GM19351 (cell line): ENCODE measurements at regions not wholly inside any gene's neighbourhood (a gene's known extent, or its start where the extent isn't known, plus 50 kb on each side); places are given as distances from the start of the nearest gene placed in this dataset.

ENCODE experiments used
- ATAC-seq: cut with Tn5 transposase; IDR thresholded peaks from one replicate; pipeline ENCODE4 v1.9.1; 2021; ENCODE audit warnings: mild to moderate bottlenecking, moderate library complexity; ENCODE audit not compliant: unreplicated experiment

DNA sequence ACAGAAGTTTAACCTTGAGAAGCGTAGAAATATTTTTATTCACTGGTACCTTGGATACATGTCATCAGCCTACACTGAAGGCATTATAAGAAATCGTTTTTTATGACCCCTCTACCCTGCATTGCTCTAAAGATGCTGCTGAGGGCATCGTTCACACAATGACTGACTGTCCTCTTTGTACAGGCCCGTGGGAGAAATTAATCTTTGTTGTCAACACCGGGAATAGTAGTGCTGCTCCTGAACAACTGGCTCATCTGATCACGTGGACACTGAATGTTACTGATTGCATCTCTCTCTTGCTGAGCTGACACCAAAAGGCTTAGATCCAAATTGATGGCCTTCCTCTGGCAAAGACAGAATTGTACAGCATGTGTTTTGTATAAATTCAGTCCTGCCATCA lies 157.1 kb upstream of the SMLR1 start:
- no peak for ATAC-seq

DNA sequence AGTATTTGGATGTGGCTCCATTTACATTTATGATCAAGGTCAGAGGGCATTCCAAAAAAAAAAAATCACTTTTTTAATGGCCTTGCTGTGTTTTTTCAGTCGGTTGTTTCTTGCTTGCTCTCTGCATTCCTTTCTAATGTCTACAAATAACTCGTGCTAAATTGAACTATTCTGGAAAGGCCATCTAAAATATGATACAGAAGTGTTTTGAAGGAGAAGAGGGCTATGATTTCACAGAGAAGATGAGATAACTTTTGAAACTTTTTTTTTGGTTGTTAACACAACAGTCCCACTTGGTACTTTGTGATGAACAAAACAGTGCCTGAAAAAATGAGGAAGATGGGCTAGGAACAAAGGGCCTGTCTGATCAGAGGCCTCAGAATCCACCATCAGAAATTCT lies 156.1 kb upstream of the SMLR1 start:
- no peak for ATAC-seq

DNA sequence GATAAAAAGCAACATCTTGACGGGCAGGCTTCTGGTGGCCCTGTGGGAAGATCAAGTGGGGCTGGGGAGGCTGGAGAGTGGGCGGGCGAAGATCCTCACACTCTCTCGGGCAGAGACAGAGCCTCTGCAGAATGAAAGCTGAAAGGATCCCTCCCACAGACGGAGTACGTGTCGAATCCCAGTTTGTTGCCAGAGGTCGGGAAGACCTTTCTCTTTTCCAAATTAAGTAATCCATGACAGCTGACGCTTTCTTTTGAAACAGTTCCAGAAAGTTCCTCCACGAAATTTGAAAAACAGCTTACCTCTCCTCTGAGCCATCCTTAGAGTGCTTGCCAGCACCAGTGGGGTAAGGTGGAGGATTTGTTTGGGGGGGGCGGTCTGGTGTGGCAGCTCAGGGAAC lies 155.6 kb upstream of the SMLR1 start:
- no peak for ATAC-seq

DNA sequence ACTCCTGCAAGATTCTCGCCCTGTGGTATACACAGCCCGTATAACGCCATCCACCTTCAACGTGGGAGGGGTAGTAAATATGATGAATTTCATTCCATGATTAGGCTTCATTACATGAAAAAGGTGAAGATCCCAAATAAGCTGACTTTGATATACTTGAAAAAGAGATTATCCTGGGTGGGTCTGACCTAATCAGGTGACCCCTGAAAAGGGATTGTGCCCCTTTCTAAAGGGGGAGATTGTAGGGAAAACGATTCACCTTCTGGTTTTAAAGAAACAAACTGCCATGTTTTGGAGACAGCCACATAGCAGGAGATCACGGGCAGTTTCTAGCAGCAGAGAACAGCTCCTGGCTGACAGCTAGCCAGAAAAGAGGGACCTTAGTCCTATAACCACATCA lies 155.1 kb upstream of the SMLR1 start:
- no peak for ATAC-seq

DNA sequence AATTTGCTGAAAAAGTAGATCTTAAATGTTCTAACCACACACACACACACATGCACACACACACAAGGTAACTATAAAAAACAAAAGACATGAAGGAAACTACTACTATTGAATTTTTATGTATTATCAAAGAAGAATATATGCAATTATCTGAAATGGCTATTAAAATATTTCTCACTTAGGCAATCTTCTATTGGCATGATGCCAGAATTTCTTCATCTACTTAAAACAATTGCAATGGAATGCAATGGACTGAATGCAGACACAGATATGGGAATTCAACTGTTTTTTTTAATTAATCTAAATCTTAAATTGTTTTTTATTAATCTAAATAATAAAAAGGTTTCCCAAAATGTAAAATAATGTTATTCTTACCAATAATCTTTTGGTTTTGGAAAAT lies 152.6 kb upstream of the SMLR1 start:
- ATAC-seq, result no peak

DNA sequence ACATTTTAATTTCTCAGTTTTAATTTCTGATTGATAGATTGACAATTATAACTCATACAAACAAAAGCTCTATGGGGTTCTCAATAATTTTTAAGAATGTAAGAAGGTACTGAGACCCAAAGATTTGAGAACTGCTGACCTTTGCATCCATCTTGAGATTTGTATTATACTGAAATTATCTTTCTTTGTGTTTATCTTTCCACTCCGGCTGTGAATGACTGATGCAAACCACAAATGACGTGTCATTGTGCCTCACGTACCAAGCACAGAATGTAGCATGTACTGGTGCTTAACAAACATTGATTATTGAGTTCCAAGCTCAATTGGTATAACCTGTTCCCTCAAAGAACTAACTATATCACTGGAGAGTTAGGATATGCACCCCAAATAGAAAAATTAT lies 152.1 kb upstream of the SMLR1 start:
- no peak for ATAC-seq

DNA sequence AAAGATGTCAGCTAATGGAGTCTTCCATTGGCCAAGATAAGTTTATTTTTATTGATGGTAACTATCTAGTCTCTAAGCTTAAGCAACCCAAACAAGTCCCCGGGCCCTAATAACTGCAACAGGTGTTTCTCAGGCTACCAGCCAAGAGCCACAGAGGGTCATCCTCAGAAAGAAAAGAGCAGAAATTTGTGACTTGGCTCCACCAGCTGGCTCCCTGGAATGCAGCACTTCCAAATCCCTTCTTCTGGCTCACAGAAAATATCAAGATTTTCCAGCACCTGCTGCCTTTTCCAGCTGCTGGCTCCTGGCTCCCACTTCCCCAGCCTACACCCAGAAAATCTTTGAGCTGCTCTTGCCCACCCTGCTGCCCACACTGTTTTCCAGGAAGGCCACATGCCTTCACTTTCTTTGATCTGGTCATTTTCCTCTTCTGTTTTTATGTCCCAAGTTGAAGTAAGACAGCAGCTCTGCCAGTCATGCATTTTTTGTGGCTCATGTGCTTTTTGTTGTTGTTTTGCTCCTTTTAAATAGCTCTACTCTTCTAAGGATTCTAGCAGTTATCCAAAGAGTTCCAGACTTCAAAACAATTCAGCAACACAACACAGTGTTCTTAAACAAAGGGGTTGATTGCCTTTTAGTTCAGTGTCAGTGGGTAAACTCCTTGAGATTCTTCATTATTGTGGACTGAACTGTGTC lies 151.0 kb upstream of the SMLR1 start:
- ATAC-seq, result no peak

DNA sequence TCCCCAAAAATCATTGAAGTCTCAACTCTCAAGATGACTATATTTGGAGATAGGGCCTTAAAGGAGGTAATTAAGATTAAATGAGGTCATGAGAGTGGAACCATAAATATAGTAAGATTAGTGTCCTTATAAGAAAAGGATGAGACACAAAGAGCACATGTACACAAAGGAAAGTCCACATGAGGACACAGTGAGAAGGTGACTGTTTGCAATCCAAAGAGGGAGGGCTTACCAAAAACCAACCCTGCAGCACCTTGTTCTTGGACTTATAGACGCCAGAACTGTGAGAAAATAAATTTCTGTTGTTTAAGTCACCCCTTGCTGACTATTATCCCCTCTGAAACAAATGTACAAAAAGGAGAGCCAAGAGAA lies 150.4 kb upstream of the SMLR1 start:
- ATAC-seq, result no peak

DNA sequence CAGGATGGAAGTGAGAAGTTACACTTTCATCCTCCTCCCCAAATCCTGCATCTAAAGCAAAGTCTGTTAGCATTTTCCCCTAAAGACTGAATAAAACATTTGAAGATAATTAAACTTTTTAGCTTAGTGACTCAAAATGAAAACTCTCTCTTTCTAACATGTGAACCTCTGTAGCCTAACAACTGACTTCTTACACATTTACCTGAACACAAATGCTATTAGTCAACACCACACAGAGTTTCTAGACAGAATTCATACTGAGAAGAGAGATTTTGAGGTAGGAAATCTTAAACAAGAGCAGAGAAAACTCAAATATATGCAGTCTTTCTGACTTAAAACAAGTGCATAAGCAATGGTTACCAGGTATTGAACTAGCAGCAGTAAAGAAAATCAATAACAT lies 149.9 kb upstream of the SMLR1 start:
- ATAC-seq, result no peak

DNA sequence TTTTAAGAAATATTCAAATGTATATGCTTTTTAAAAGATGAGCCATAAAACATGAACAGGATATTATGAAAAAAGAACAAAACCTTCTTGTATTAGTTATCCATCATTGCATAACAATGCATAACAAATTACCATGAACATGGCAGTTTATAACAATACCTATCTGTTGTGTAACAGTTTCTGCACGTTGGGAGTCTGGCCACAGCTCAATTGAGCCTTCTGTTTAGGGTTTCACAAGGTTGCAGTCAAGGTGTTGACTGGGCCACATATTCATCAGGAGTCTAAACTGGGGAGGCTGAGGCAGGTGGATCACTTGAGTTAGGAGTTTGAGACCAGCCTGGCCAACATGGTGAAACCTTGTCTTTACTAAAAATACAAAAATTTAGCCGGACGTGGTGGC lies 149.4 kb upstream of the SMLR1 start:
- no peak for ATAC-seq

DNA sequence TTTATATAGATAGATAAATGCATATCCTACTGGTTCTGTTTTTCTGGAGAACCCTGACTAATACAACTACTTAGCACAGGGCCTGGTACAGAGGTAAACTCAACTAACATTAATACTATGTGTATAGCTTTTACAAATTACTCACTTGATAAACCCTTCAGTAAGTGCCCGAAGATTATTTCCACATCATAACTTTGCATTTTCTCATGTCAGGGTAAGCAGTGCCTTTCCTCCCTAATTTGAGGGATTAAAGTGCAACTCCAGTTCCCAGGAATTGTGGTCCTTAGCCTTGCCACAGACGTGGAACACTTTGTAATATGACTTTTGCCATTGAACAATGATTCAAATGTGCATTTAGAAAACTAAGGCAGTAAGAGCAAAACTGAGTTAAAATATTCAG lies 147.5 kb upstream of the SMLR1 start:
- no peak for ATAC-seq

DNA sequence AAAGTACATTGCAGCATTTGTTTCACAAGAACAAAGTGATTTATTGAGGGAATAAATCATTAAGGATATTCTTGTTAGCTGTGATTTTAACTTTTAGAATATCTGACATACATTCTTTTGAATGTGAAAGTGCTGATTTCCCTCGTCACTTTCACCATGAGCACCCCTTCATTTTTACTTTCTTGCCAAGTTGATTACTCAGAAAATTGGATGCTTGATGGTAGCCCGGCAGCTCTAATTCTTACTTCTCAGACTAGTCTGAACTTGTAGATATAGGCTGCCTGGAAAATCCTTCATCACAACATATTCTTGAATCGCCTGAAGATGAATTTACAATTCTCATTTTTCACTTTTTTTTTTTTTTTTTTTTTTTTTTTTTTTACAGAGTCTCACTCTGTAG lies 147.1 kb upstream of the SMLR1 start:
- no peak for ATAC-seq

DNA sequence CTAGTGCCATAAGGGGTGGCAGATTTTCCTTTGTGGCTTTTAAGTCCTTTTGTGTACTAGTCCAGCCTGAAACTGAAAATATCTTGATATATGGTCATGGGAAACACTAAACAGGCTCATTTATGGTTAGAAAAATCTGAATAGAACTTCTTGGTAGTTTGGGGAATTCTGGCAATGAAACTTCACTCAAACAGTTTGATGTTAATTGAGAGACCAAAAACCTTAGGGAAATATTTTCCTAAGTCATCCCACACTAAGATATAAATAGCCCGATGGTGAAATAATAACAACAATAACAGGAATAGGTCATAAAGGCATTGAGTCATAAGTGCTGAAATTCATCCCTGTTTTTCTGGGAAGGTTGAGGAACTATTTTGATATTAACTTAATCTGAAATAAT lies 146.2 kb upstream of the SMLR1 start:
- no peak for ATAC-seq

DNA sequence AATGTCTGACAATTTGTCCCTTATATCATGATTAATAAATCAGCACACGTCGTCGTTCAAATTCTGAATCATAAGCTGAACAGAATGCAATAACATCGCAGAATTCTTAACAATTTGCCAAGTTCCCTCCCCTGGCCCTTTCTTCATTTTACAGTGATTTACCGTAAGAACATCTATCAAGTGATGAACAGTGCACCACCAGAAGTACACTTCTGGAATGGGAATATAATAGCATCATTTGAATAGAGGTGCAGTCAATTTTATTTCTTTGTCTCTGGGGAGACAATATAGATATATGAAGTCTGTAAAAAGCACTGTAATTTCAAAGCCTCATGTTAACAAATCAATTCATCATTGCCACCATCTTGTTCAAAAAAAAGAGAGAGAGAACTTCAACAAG lies 145.1 kb upstream of the SMLR1 start:
- ATAC-seq, result no peak

DNA sequence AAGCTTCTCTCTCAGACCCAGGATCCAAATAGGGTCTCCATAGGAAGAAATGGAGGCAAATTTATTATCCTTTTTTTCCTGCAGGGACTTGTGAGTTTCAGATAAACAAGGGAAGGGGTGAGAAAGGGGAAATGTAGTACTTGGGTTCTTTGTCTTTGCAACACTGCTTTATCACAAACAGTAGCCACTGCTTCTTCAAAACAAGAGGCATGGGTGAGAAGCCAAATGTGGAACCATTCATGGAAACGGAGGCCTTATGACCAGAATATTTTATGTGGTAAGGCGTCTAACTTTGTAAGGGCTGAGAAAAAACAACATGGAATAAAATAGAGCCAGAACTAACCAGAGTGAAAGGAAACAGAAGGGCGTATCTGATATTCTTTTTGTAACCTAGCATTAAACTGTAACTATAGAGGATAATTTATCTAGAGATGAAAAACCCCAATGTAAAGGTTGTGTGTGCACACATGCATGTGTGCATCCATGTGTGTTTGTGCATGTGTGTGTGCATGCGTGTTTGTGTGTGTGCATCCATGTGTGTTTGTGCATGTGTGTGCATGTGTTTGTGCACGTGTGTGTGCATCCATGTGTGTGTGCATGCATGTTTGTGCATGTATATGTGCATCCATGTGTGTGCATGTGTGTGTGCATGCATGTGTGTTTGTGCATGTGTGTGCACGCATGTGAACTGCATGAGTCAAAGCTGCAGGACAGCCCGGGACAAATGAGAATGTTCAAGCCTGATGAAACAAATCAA lies 143.3 kb upstream of the SMLR1 start:
- ATAC-seq, result no peak

DNA sequence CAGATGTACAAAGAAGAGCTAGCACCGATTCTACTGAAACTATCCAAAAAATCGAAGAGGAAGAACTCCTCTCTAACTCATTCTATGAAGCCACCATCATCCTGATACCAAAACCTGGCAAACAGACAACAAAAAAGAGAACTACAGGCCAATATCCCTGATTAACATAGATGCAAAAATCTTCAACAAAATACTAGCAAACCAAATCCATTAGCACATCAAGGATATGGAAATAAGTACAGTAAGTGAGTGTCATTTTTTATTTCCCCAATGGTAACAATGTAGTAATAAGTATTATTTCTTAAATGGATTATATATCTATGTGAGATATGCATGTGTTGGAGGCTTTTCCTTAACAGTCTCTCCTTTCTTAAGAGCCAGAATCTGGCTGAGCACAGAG lies 134.5 kb upstream of the SMLR1 start:
- ATAC-seq, result no peak

DNA sequence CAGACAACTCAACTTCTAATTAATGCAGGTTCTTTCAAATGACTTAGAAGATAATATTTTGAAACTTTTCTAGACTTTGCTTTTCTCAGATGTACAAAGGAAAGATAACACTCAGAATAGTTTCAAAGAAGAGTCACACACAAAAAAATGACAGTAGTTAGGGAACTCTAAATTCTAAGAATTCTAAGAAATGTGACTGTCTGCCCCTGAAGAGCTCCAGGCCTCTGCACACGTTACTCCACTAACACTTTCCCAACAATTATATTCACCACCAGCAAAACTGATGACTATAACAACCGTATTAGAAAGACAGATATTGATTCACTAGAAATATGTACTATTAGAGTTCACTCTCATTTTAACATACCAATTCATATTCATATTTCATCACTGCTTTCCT lies 133.3 kb upstream of the SMLR1 start:
- ATAC-seq, result no peak

DNA sequence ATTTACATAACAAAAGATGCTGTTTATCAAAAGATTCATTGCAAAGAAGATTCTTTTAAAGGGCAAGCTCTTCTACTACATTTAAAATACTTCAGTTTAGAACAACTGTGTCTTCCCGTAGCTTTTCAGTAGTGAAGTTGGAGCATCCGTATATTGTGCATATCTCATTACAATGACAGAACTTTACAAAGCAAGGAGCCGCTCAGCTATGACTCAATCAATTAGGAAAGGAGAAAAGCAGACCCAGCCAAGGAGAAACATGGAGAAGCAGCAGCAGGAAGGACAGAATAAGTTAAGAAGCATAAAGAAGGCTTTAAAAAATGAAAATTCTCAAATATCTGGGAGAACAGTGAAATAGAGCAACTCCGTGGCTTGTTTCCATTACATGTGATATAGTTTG lies 132.6 kb upstream of the SMLR1 start:
- no peak for ATAC-seq

DNA sequence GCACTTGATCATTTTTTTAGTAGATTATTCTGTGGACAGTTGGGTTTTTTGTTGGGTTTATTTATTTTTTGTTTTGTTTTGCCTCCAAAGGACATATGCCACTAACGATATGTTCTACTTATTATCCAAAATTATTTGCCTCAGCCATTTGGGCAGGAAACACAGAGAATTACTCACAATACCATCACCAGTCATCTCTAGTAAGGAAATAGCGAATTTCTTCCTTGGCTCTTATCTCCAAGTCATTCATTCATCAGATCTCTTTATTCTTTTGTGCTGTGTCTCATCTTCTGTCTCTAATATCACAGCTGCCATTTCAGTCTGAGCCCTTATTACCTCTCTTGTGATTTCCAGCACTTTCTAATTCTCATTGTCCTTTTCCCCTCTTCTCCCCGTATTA lies 130.4 kb upstream of the SMLR1 start:
- no peak for ATAC-seq

DNA sequence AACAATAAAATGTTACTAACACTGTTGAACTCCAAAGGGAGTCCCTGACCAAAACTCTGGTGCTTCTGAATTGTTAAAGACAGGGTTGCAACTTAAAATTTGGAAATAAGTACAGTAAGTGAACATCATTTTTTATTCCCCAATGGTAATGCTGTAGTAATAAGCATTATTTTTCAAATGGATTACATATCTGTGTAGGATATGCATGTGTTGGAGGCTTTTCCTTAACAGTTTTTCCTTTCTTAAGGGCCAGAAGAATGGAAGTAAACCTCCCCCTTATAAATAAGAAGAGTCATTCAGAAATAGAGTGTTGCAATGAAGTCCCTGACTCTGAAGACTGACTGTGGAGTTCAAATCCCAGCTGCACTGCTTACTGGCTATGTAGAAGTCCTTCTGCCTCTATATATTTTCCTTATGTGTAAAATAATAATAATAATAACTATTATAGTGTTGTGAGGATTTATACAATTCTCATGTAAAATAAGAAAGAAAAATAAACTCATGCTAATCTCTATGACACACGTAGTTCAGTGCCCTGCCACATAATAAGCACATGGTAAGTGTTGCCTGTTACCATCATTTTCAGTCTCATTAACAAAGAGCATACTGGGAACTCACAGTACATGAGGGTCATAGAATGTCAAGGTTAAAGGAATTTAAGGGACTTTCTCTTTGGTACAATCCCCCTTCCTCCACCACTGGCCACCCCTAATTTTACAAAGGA lies 129.8 kb upstream of the SMLR1 start:
- peak; percentile 61 for ATAC-seq

DNA sequence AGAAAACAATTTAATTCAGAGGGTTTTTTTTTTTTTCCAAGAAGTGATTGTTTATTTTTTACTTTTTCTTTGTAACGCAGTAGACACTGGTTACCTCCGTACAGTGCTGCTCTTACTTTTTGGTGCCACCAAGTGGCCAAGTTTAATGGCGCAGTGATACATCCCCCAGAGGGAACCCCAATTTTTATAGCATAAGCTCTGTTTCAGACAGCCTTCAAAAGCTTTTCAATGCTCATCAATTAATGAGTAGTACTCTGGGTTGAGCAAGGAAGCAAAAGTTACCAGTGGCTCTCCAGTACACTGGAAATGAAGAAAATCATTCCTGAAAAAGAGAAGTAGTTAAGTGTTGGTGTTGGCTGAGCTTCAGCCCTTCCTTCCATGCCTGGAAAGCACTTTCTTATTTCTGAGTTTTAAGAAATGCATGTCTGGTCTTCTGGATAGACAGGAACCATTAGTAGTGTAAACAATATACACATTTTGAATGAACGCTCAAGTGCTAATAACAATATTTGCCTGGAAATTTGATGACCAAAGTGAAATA lies 129.1 kb upstream of the SMLR1 start:
- ATAC-seq, result peak; percentile 99

DNA sequence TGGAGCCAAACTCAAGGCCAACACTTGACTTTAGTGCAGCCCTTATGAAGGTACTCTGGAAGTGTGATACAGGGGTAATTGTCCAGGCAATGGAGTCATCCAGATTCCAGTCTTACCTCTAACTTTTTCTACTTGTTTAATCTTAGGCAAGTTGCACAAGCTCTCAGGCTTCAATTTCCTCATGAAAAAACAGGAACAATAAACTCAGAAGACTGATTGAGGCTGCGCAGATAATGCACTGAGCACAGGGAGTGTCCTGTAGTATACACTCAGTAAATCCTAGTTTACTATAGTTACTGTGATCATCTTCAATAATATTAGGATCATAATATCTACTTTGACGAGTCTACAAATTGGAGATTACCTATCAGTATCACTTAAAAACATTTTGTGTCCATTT lies 127.5 kb upstream of the SMLR1 start:
- no peak for ATAC-seq
